H9 (cell line): ENCODE measurements at regions not wholly inside any gene's neighbourhood (a gene's known extent, or its start where the extent isn't known, plus 50 kb on each side); places are given as distances from the start of the nearest gene placed in this dataset.

Source experiments
- DNase-seq: peaks from one replicate; pipeline ENCODE4 v3.0.0-alpha.2; 2017
- H2AFZ ChIP-seq: one replicate; pipeline ENCODE4 v1.6.1; 2013; ENCODE audit warnings: mild to moderate bottlenecking, low read length, control low read depth, moderate library complexity
- H2AK5ac ChIP-seq: 2 replicates; pipeline ENCODE4 v1.6.1; 2013; ENCODE audit warnings: low read length, control low read depth, mixed read lengths; ENCODE audit not compliant: insufficient read length
- H2BK120ac ChIP-seq: one replicate; pipeline ENCODE4 v1.6.1; 2013; ENCODE audit warnings: low read depth, mild to moderate bottlenecking, low read length, control low read depth, inconsistent platforms; ENCODE audit not compliant: poor library complexity, severe bottlenecking
- H2BK12ac ChIP-seq: 2 replicates; pipeline ENCODE4 v1.6.1; 2013; ENCODE audit warnings: low read length, control low read depth, mixed read lengths, low read depth; ENCODE audit not compliant: insufficient read length
- H2BK15ac ChIP-seq: 2 replicates; pipeline ENCODE4 v1.6.1; 2013; ENCODE audit warnings: low read depth, low read length, control low read depth
- H2BK20ac ChIP-seq: one replicate; pipeline ENCODE4 v1.6.1; 2013; ENCODE audit warnings: low read depth, mild to moderate bottlenecking, low read length, control low read depth, inconsistent platforms; ENCODE audit not compliant: poor library complexity, severe bottlenecking
- H2BK5ac ChIP-seq: 2 replicates; pipeline ENCODE4 v1.6.1; 2013; ENCODE audit warnings: low read length, control low read depth, mixed read lengths; ENCODE audit not compliant: insufficient read length
- H3K14ac ChIP-seq: 2 replicates; pipeline ENCODE4 v1.6.1; 2013; ENCODE audit warnings: low read length, control low read depth; ENCODE audit not compliant: insufficient read depth
- H3K18ac ChIP-seq: 2 replicates; pipeline ENCODE4 v1.6.1; 2013; ENCODE audit warnings: low read depth, mild to moderate bottlenecking, mixed read lengths, low read length, control low read depth; ENCODE audit not compliant: insufficient read length
- H3K23ac ChIP-seq: 2 replicates; pipeline ENCODE4 v1.6.1; 2013; ENCODE audit warnings: low read length, control low read depth, mixed read lengths, low read depth; ENCODE audit not compliant: insufficient read length
- H3K23me2 ChIP-seq: 2 replicates; pipeline ENCODE4 v1.6.1; 2013; ENCODE audit warnings: low read depth, mild to moderate bottlenecking, mixed read lengths, low read length, control low read depth; ENCODE audit not compliant: insufficient read length, poor library complexity, severe bottlenecking
- H3K27ac ChIP-seq: 2 replicates; pipeline ENCODE4 v1.5.1; 2013; ENCODE audit warnings: low read length, control low read depth, mixed read lengths, low read depth; ENCODE audit not compliant: insufficient read length
- H3K27me3 ChIP-seq: 2 replicates; pipeline ENCODE4 v1.6.1; 2013; ENCODE audit warnings: low read length, control low read depth, inconsistent platforms; ENCODE audit not compliant: insufficient read depth
- H3K4ac ChIP-seq: 2 replicates; pipeline ENCODE4 v1.6.1; 2013; ENCODE audit warnings: low read depth, mild to moderate bottlenecking, control low read depth, inconsistent platforms, low read length, moderate library complexity
- H3K4me1 ChIP-seq: 2 replicates; pipeline ENCODE4 v1.6.1; 2013; ENCODE audit warnings: low read length, control low read depth, inconsistent platforms; ENCODE audit not compliant: insufficient read depth
- H3K4me2 ChIP-seq: 2 replicates; pipeline ENCODE4 v1.6.1; 2013; ENCODE audit warnings: low read length, control low read depth, mixed read lengths; ENCODE audit not compliant: insufficient read length, insufficient read depth
- H3K56ac ChIP-seq: 2 replicates; pipeline ENCODE4 v1.6.1; 2013; ENCODE audit warnings: low read depth, mild to moderate bottlenecking, mixed read lengths, low read length, control low read depth; ENCODE audit not compliant: insufficient read length
- H3K79me1 ChIP-seq: 2 replicates; pipeline ENCODE4 v1.6.1; 2013; ENCODE audit warnings: low read depth, mild to moderate bottlenecking, moderate library complexity, low read length, control low read depth, inconsistent platforms; ENCODE audit not compliant: insufficient read depth, poor library complexity, severe bottlenecking
- H3K79me2 ChIP-seq: 2 replicates; pipeline ENCODE4 v1.6.1; 2013; ENCODE audit warnings: low read length, control low read depth, inconsistent platforms; ENCODE audit not compliant: insufficient read depth
- H3K9ac ChIP-seq: 2 replicates; pipeline ENCODE4 v1.6.1; 2013; ENCODE audit warnings: low read length, control low read depth, mixed read lengths; ENCODE audit not compliant: insufficient read length; ENCODE audit errors: extremely low read depth
- H3K9me3 ChIP-seq: one replicate; pipeline ENCODE4 v1.6.1; 2013; ENCODE audit warnings: low read depth, low read length, inconsistent platforms; ENCODE audit not compliant: control insufficient read depth
- H3T11ph ChIP-seq: one replicate; pipeline ENCODE4 v1.6.1; 2013; ENCODE audit warnings: mild to moderate bottlenecking, low read length, control low read depth, inconsistent platforms
- H4K20me1 ChIP-seq: one replicate; pipeline ENCODE4 v1.6.1; 2013; ENCODE audit not compliant: control insufficient read depth, insufficient read length, insufficient read depth
- H4K5ac ChIP-seq: 2 replicates; pipeline ENCODE4 v1.6.1; 2013; ENCODE audit warnings: low read depth, mild to moderate bottlenecking, mixed read lengths, low read length, control low read depth; ENCODE audit not compliant: insufficient read length
- H4K8ac ChIP-seq: replicated peaks from 2 replicates; pipeline ENCODE4 v1.6.1; 2013; ENCODE audit warnings: low read length, control low read depth, mixed read lengths, low read depth; ENCODE audit not compliant: insufficient read length
- H4K91ac ChIP-seq: 2 replicates; pipeline ENCODE4 v1.6.1; 2013; ENCODE audit warnings: low read depth, mild to moderate bottlenecking, moderate library complexity, mixed read lengths, low read length, control low read depth; ENCODE audit not compliant: insufficient read length
- H3K27ac Mint-ChIP-seq, 3 experiments: 2 replicates in 2 of 3; 3 replicates in 1 of 3; pipeline ENCODE4 v1.8.0; 2020 to 2021; ENCODE audit warnings: mixed read lengths in 3 of 3, mild to moderate bottlenecking in 1 of 3, moderate library complexity in 1 of 3
- H3K27me3 Mint-ChIP-seq: 2 replicates; pipeline ENCODE4 v1.8.0; 2021; ENCODE audit warnings: low read depth, mild to moderate bottlenecking, moderate library complexity, mixed read lengths
- H3K36me3 Mint-ChIP-seq, 3 experiments: 2 replicates in 2 of 3; 3 replicates in 1 of 3; pipeline ENCODE4 v1.8.0; 2020 to 2021; ENCODE audit warnings: low read depth in 3 of 3, mixed read lengths in 3 of 3; ENCODE audit not compliant: insufficient read depth in 1 of 3
- H3K4me1 Mint-ChIP-seq, 2 experiments: 2 replicates each; pipeline ENCODE4 v1.8.0; 2020; ENCODE audit warnings: mixed read lengths in 2 of 2
- H3K4me3 Mint-ChIP-seq, 2 experiments: 2 replicates in 1 of 2; 3 replicates in 1 of 2; pipeline ENCODE4 v1.8.0; 2020 to 2021; ENCODE audit warnings: mild to moderate bottlenecking in 2 of 2, mixed read lengths in 2 of 2, moderate library complexity in 1 of 2
- H3K9me3 Mint-ChIP-seq, 2 experiments: 2 replicates in 1 of 2; 3 replicates in 1 of 2; pipeline ENCODE4 v1.8.0; 2020; ENCODE audit warnings: mild to moderate bottlenecking in 2 of 2, mixed read lengths in 2 of 2, moderate library complexity in 1 of 2
- CTCF ChIP-seq: fragments of 200-600 bp; sonication (generic); conservative IDR thresholded peaks from 3 replicates; pipeline ENCODE4 v1.8.0; 2021; ENCODE audit warnings: antibody characterized with exemption, mild to moderate bottlenecking
- WGBS: extraction: QIAGEN DNeasy Blood & Tissue Kit; methylation state at CpG from one replicate; pipeline ENCODE4 v1.1.7; 2013; ENCODE audit warnings: missing lambda C conversion rate, low lambda C conversion rate, mixed read lengths; ENCODE audit not compliant: insufficient read length; ENCODE audit errors: extremely low coverage; 5-methylcytosine and 5-hydroxymethylcytosine counted together

- H2BK120ac ChIP-seq: no peak overlapping the region
These were observed 408.9 kb downstream of the LRATD1 start for GRCh38 chr2:15041429-15041837.

More at GRCh38 chr2:15041429-15041837, 408.9 kb downstream of the LRATD1 start:
- no peak overlapping the region for H2BK15ac ChIP-seq
- no peak for TF ChIP-seq CTCF
- no peak overlapping the region for H4K91ac ChIP-seq
- H3T11ph ChIP-seq: no peak overlapping the region
- Mint-ChIP-seq H3K27me3 (no peaks in the 10 kb centered on the region; the same call in none of the 2 replicates), H3K27ac (no peak overlapping the region), H3K4me3 (no peak overlapping the region), H3K36me3 (no peaks in the 10 kb centered on the region), H3K4me1 (peaks cover 34 to 35% of the 10 kb centered on the region in 2 experiments), H3K9me3 (no peaks in the 10 kb centered on the region)
- no peak for DNase-seq
- H3K4me2 ChIP-seq: no peak overlapping the region
- H2BK20ac ChIP-seq: no peak overlapping the region
- no peak overlapping the region for H2AK5ac ChIP-seq
- H4K20me1 ChIP-seq: no peaks in the 10 kb centered on the region
- H3K27me3 ChIP-seq: no peaks in the 10 kb centered on the region
- WGBS: no CpG with 5 or more reads among the region's 5 CpGs
- H3K23me2 ChIP-seq: no peaks in the 10 kb centered on the region
- H3K9me3 ChIP-seq: no peaks in the 10 kb centered on the region
- no peaks in the 10 kb centered on the region for H3K79me1 ChIP-seq
- H3K4me1 ChIP-seq: peaks cover 9% of the 10 kb centered on the region; the same call in 1 of the 2 replicates
- H4K5ac ChIP-seq: no peak overlapping the region
- H3K23ac ChIP-seq: no peak overlapping the region
- H2BK5ac ChIP-seq: no peak overlapping the region
- H3K56ac ChIP-seq: no peak overlapping the region
- no peak overlapping the region for H3K14ac ChIP-seq
- no peak overlapping the region for H3K27ac ChIP-seq
- no peak overlapping the region for H2AFZ ChIP-seq
- no peaks in the 10 kb centered on the region for H3K79me2 ChIP-seq
- no peak overlapping the region for H3K18ac ChIP-seq
- no peak overlapping the region for H2BK12ac ChIP-seq
- H4K8ac ChIP-seq: no peak overlapping the region
- H3K4ac ChIP-seq: no peak overlapping the region
- no peak overlapping the region for H3K9ac ChIP-seq
